ENCODE measurements at regions not wholly inside any gene's neighbourhood (a gene's known extent, or its start where the extent isn't known, plus 50 kb on each side); places are given as distances from the start of the nearest gene placed in this dataset.

GRCh38 chrX:22788221-22788620 is 211.5 kb upstream of the DDX53 start:
- no peak for TF ChIP-seq FOXP1 (CRISPR knock-in tag; IDR thresholded peaks at IDR 0.05; ENCODE audit: borderline replicate concordance)
- TF ChIP-seq GTF2I (CRISPR knock-in tag; conservative IDR thresholded peaks at IDR 0.05): no peak
- TF ChIP-seq TEAD4 (CRISPR knock-in tag; IDR thresholded peaks at IDR 0.05): no peak
- no peak for TF ChIP-seq SMAD4 (CRISPR knock-in tag; IDR thresholded peaks at IDR 0.05)
- TF ChIP-seq MYBL2 (CRISPR knock-in tag; IDR thresholded peaks at IDR 0.05): no peak

All from WTC11 (cell line).